D721Med (cell line): ENCODE measurements at regions not wholly inside any gene's neighbourhood (a gene's known extent, or its start where the extent isn't known, plus 50 kb on each side); places are given as distances from the start of the nearest gene placed in this dataset.

Experiments
- DNase-seq: peaks from one replicate; pipeline ENCODE4 v3.0.0; 2011; ENCODE audit warnings: low spot score; ENCODE audit not compliant: insufficient read length
- FAIRE-seq: peaks from 2 replicates; lab custom pipeline; 2011; peaks lifted over from hg19 to GRCh38; lab: Jason Lieb, UNC
- TF ChIP-seq, protein P1 (sequence below): IDR thresholded peaks from 2 replicates; pipeline ENCODE4 v1.5.1; 2012; ENCODE audit warnings: mild to moderate bottlenecking, control low read depth; ENCODE audit not compliant: insufficient read depth; ENCODE audit errors: missing control alignments

DNA sequence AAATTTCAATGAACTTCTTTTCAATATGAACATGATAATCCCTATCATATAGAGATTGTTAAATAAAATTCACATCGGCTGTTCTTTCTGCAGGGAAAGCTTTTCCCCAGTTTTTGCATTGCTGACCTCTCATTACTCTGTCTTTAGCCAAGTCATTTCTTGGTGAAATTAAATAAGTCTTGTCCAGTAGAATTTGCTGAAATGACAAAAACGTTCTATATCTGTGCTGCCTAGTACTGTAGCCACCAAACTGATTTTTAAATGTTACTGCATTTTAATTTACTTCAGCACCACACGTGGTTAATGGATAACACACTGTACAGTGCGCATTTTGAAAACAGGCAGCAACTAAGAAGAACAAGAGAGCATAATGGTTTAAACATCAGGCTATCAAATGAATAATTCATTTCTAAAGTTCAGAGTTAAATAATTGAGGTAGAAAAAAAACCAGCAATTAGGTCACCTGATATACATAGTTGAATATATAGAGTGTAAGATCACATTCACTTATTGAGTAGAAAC lies 178.9 kb downstream of the LIG4 start:
- no peak for DNase-seq
- no peak for FAIRE-seq
- TF ChIP-seq, protein P1, sequence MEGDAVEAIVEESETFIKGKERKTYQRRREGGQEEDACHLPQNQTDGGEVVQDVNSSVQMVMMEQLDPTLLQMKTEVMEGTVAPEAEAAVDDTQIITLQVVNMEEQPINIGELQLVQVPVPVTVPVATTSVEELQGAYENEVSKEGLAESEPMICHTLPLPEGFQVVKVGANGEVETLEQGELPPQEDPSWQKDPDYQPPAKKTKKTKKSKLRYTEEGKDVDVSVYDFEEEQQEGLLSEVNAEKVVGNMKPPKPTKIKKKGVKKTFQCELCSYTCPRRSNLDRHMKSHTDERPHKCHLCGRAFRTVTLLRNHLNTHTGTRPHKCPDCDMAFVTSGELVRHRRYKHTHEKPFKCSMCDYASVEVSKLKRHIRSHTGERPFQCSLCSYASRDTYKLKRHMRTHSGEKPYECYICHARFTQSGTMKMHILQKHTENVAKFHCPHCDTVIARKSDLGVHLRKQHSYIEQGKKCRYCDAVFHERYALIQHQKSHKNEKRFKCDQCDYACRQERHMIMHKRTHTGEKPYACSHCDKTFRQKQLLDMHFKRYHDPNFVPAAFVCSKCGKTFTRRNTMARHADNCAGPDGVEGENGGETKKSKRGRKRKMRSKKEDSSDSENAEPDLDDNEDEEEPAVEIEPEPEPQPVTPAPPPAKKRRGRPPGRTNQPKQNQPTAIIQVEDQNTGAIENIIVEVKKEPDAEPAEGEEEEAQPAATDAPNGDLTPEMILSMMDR: no peak

DNA sequence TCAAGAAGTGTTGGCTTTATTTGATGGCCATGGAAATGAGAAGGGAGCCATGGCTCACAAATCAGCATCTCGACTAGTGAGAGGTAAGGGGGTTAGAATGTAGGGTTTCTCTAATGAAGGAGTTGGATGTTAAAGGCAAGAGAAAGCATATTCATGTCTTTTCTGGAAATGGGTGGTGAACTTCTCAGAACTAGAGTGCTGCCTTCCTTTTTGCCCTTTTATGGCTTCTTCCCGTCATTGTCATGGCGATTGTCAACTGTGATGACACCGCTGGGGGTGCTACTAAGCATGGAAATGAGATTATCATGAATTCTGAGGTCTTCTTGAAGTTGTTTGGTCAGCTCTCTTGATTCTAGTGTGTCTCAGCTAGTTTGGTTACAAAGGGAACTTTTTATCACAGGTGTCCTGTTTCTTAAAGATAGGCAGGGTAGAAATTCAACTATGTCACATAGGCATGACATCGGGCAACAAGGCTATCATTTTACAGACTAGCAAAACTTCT lies 180.4 kb downstream of the LIG4 start:
- no peak for DNase-seq
- FAIRE-seq: no peak
- TF ChIP-seq, protein P1: no peak

DNA sequence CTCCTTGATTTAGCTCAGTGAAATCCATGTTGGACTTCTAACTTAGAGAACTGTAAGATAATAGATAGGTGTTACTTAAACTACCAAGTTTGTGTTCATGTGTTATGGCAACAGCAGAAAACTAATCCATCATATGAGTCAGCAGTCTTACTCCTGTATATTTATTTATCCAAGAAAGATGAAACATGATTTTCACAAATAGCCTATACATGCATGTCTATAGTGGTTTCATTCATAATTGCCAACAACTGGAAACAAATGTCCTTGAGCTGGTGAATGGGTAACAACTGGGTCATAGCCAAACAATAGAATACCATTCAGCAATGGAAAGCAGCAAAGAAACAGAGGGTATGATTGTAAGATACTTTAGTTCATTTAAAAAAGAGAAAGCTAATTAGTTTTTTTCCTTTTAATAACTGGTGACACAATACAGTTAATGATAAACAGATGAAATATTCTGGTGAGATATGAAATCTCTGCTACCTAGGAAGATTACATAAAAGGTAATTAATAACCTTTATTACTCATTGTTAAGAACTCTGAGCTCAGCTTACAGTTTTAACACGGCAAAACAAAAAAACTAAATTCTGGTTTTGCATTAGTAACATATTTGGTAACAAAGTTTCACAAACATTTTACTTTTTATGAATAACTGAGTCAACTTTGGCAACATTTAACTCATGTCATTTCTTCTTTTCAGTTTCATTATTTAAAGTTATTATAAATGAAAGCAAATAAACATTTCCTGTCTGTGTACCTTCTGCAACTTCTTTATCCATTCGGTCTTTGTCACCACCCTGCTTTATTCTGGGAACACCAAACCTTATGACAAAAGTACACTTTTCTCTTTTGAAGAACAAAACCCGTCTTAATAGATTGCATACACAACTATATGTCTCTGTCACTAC lies 181.3 kb downstream of the LIG4 start:
- TF ChIP-seq, protein P1: no peak
- DNase-seq (no peak), FAIRE-seq (no peak)

DNA sequence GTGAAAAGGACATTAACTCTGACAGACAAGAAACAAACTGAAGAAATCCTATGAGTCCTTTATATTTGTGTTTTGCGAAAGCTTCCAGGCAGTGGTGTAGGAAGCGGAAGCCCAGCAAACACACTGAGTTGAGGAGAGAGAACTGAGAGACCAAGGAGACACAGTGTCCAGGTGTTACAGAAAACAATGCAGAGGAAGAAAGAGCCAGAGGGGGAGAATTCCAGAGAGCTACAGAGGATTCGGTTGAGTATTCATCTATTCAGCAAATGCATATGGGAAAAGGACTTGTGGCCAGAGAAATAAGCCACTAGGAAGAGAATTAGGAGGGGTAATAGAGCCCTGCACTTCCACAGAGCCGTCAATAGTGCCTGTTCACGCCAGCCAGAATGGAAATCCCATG lies 183.5 kb downstream of the LIG4 start:
- no peak for FAIRE-seq

DNA sequence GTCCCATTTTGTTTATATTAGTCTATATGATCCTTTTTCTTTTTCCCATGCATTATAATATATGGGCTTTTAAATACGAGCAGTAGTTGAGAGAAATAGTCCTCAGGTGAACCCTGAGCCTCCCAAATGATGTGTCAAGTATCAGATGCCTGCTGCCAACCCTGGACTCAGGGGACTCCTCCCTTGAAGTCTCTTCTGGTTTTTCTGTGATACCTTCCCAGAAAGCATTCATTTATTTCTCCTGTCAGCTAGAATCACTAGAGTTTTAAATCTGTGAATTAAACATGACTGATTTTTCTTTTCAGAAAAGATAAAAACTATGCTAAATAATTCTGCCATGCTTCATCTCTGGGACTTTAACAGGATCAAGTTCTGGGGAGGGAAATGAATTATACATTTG lies 184.6 kb downstream of the LIG4 start:
- no peak for FAIRE-seq
- TF ChIP-seq, protein P1: no peak
- no peak for DNase-seq

More for the DNA sequence above, 183.5 kb downstream of the LIG4 start:
- TF ChIP-seq, protein P1: no peak
- DNase-seq: no peak

DNA sequence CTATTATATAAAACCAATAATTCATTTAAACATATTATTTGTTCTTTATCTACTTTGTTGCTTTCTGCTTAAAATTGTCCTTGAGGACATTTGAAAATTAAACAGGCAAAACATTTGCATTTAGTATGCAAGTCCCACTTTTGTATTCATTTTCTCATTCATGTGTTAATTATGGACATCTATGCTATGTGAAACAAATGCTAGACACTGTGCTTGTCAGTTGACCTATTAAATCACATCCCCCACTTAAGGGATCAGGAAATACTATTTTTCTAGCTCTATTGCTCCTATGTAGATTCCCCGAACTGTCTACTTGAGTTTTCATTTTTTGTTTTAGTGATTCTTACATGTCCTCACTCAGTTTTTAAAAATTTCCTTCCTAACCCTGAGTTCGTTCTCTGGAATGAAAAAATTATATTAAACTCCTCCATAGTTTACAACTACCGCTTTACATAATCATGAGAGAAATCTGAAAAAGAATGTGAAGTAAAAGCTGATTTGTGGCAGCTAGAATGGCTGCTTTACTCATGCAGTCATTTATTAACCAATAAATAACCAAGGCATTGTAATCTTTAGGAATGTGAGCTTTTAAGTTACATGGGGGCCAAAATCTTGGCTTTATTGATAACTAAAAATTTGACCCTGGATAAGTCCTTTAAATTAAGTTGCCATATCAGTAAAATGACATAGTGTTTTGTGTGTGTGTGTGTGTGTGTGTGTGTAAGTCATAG lies 188.5 kb downstream of the LIG4 start:
- FAIRE-seq: no peak
- TF ChIP-seq, protein P1: no peak
- DNase-seq: no peak
